PFSK-1 (cell line): ENCODE measurements at regions not wholly inside any gene's neighbourhood (a gene's known extent, or its start where the extent isn't known, plus 50 kb on each side); places are given as distances from the start of the nearest gene placed in this dataset.

Source experiments
- FOXP2 ChIP-seq: optimal IDR thresholded peaks from 2 replicates; pipeline ENCODE3; 2011; ENCODE audit warnings: borderline replicate concordance, control low read depth, inconsistent platforms; ENCODE audit not compliant: insufficient read depth; ENCODE audit errors: extremely low read length, extremely low read depth
- POLR2AphosphoS5 ChIP-seq: IDR thresholded peaks from 2 replicates; pipeline ENCODE4 v1.6.1; 2012; ENCODE audit warnings: low read depth, mild to moderate bottlenecking, control low read depth, low read length, moderate library complexity
- SIN3A ChIP-seq: IDR thresholded peaks from 2 replicates; pipeline ENCODE4 v1.6.1; 2012; ENCODE audit warnings: mild to moderate bottlenecking, low read length, moderate library complexity, borderline replicate concordance; ENCODE audit not compliant: insufficient read depth
- TAF1 ChIP-seq: IDR thresholded peaks from 2 replicates; pipeline ENCODE4 v1.6.1; 2012; ENCODE audit warnings: low read length, control low read depth, borderline replicate concordance; ENCODE audit not compliant: insufficient read depth
- TF ChIP-seq, protein P1 (sequence below), 2 experiments: IDR thresholded peaks; 2 replicates each; pipeline versions ENCODE4 v1.6.1 to v1.8.0; 2011 to 2012; ENCODE audit warnings: low read depth in 2 of 2, low read length in 2 of 2, control low read depth in 1 of 2, inconsistent platforms in 1 of 2, mild to moderate bottlenecking in 1 of 2, moderate library complexity in 1 of 2; ENCODE audit not compliant: insufficient read depth in 1 of 2

DNA sequence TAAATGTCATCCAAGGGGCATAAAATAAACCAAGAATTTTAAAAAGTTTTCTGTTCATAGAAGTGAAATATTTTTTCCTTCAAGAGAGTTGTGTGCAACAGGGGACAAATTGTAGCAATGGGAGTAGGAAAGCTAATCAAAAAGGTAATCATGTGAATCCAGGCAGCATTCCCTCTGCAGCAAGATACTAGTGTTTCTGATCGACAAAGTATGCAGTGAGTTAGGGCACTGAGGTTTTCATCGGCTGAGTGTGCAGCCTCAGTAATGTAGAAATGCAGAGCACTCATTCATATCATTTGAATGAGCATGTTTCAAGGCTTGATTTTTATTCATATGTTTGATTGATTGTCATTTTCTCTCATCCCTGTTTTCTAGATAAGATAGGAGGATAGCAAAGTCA is 321.7 kb downstream of the PCDH7 start:
- TF ChIP-seq, protein P1, sequence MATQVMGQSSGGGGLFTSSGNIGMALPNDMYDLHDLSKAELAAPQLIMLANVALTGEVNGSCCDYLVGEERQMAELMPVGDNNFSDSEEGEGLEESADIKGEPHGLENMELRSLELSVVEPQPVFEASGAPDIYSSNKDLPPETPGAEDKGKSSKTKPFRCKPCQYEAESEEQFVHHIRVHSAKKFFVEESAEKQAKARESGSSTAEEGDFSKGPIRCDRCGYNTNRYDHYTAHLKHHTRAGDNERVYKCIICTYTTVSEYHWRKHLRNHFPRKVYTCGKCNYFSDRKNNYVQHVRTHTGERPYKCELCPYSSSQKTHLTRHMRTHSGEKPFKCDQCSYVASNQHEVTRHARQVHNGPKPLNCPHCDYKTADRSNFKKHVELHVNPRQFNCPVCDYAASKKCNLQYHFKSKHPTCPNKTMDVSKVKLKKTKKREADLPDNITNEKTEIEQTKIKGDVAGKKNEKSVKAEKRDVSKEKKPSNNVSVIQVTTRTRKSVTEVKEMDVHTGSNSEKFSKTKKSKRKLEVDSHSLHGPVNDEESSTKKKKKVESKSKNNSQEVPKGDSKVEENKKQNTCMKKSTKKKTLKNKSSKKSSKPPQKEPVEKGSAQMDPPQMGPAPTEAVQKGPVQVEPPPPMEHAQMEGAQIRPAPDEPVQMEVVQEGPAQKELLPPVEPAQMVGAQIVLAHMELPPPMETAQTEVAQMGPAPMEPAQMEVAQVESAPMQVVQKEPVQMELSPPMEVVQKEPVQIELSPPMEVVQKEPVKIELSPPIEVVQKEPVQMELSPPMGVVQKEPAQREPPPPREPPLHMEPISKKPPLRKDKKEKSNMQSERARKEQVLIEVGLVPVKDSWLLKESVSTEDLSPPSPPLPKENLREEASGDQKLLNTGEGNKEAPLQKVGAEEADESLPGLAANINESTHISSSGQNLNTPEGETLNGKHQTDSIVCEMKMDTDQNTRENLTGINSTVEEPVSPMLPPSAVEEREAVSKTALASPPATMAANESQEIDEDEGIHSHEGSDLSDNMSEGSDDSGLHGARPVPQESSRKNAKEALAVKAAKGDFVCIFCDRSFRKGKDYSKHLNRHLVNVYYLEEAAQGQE (IDR thresholded peaks at IDR 0.05; ENCODE audit: insufficient read depth in 1 of 2, low read depth in 2 of 2, low read length in 2 of 2), result no peak
- no peak for TF ChIP-seq SIN3A
- TF ChIP-seq TAF1, result no peak
- no peak for TF ChIP-seq FOXP2
- no peak for TF ChIP-seq POLR2AphosphoS5

DNA sequence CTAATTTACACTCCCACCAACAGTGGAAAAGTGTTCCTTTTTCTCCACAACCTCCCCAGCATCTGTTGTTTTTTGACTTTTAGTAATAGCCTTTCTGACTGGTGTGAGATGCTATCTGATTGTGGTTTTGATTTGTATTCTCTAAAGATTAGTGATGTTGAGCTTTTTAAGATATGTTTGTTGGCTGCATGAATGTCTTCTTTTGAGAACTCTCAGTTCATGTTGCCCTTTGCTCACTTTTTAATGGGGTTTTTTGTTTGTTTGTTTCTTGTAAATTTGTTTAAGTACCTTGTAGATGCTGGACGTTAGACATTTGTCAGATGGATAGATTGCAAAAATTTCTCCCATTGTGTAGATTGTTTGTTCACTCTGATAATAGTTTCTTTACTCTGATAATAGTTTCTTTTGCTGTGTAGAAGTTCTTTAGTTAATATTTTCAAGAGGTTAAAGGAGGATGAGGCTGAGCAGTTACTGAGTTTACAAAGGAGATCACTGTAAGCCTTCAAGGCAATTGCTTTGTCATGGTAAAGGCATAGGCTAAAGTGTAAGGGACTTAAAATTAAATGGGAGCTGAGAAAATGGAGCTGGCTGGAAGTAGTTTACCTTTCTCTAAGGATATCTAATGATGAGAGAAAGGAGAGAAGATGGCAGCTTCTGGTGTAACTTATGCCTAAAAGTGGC is 323.4 kb downstream of the PCDH7 start:
- TF ChIP-seq FOXP2 (no peak), TAF1 (no peak), POLR2AphosphoS5 (no peak), SIN3A (no peak)
- TF ChIP-seq, protein P1 (IDR thresholded peaks at IDR 0.05; ENCODE audit: insufficient read depth in 1 of 2, low read depth in 2 of 2, low read length in 2 of 2), result no peak

DNA sequence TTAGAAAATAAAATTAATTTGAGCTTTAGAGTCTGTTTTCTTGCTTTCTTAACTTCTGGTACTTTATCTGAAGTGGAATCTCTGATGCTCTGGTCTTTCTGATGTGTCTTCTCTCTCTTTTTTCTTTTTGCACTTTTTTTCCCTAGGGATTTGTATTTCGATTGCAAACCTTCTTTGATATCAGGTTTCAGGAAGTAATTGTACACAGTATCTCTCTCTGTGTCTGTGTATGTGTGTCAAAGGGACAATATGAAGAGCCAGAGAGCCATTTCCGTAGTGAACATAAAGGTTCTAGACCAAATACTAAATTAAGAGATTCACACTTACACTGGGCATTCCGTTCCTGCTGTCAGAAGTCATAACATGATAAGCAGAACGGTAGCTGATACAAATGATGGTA is 325.0 kb downstream of the PCDH7 start:
- TF ChIP-seq, protein P1 (IDR thresholded peaks at IDR 0.05; ENCODE audit: insufficient read depth in 1 of 2, low read depth in 2 of 2, low read length in 2 of 2), result no peak
- TF ChIP-seq SIN3A (no peak), FOXP2 (no peak), POLR2AphosphoS5 (no peak), TAF1 (no peak)

DNA sequence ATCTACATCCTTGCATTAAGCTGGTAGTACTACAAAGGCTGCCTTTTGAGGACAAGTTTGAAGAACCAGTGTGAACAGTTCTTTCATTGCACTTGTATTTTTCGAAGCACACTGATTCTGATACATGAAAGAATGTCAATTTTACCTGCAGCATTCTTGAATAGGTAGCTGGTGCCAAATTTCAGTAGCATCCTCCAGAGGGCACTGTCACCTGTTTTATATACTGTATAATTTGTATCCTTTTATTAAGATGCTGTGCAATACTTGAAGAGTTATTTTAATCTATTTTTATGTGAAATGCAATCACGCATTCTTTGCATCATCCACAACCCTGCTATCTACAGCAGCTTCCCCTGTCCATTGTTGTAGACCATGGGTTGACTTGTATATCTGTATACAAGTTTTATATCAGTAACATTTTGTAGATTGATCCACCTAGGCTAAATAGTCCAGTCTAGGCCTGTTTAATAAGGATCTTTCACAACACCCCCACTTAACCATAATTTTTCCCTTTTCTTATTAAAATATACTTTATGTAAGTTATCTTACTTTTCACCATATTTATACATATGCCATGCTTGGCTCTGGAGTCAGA is 325.7 kb downstream of the PCDH7 start:
- TF ChIP-seq POLR2AphosphoS5, result no peak
- TF ChIP-seq SIN3A, result no peak
- TF ChIP-seq TAF1, result no peak
- TF ChIP-seq, protein P1 (IDR thresholded peaks at IDR 0.05; ENCODE audit: insufficient read depth in 1 of 2, low read depth in 2 of 2, low read length in 2 of 2), result no peak
- TF ChIP-seq FOXP2, result no peak
